Activated CD4-positive, alpha-beta T cell treated with anti-CD3 and anti-CD28 coated beads for 48 hours (primary cell): ENCODE measurements at regions not wholly inside any gene's neighbourhood (a gene's known extent, or its start where the extent isn't known, plus 50 kb on each side); places are given as distances from the start of the nearest gene placed in this dataset.
"Not testable (repeated sequence)": the region's sequence is repeated elsewhere in the genome, so short reads cannot be mapped to it uniquely, and the experiment has no call there.

Experiments used
- DNase-seq: peaks from one replicate; pipeline ENCODE4 v3.0.0-alpha.2; 2020

DNA sequence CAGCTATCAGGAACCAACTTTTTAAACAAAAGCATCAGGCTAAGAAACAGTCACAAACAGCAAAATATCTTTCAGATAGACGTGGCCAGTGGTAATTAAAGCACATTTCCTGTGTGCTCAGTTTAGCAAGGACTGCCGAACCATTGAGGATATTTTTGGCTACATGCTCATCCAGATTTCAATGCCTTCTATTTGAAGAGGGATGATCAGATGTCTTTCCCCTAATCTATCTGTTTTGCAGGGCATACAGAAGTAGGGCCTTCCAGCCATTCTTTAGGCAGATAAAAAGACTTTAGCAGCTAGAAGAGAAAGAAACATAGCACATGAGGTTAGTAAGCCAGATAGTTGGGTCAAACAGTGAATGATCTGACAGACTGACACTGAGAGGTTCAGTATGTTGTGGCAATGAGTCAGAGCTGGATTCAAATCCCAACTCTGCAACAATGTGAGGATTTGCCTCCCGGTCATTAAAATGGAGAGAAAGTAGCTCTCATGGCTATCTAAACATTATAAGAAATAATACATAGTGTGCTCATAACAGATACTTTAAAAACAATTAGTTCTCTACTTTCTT, 100.0 kb upstream of the PRKG2 start:
- no peak for DNase-seq

DNA sequence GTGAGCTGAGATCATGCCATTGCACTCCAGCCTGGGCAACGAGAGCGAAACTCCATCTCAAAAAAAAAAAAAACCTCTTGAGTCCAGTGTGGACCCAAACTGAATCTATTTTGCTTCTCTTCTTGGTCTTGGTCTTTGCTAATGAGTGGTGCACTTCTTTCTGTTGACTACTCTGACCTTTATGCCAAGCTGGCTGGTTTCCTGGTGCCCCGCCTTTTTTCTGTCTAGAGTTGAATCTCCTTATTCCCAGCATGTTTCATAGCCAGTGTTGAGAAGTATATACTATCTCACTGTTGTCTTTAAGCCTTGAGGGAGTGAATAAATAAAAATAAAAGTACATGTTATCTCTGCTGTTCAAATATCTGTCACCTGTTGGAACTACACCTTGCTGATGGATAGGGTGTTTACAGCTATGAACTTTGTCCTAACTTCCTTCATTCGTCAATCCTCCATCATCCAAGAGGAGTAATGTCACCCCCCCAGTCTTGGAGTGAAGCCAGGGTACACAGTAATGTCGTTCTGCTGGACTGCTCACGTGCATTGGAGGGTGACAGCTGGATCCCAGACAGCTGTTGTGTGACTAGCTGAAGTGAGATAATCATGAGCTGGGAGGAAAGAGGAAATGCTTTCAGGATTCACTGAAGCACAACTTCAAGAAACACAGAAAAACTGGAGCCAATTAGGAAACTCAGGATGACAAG, 99.3 kb upstream of the PRKG2 start:
- no peak for DNase-seq

DNA sequence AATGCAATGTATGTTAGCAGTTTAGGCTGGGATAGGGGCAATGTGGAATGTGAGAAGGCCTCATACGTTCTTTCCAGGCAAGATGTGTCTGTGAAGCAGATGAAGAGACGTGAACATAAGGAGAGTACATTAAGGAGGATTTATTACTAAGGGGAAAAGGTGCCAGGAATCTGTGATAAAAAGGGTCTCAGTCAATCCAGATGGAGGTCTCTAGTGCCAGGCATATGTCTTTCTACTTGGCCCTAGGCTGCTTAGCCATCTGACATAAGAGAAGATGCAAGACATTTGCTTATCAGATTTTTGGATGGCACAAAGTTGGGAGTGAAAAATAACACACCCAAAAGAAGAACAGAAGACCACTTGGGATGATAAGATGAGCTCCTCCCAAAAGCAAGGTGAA, 93.0 kb upstream of the PRKG2 start:
- DNase-seq: no peak

DNA sequence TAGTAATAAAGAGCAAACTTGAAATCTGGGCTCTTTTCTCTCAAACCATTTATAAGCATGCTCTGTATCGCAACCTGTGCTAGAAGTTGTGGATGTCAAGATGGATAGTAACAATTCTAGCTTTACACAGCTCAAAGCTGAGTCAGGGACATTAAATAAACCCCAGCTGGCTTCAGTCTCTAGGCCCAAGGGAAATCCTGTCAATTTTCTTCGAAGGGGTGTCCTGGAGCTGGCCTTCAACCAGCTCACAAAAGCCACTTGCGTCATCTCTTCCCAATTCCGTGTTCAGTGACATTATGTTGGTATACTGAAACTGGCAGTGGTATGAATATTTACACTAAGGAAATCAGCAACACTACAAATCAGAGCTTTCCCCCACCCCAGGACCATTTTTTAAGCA, 89.8 kb upstream of the PRKG2 start:
- no peak for DNase-seq

DNA sequence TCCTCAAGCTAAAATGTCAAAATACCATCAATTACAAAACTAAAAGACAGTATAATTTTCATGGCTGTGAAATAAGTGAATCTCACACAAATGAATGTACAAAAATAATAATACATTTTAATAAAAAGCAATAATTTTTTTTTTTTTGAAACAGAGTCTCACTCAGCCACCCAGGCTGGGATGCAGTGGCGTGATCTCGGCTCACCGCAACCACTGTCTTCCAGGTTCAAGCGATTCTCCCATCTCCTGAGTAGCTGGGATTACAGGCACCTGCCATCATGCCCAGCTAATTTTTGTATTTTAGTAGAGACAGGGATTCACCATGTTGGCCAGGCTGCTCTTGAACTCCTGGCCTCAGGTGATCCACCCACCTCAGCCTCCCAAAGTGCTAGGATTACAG, 85.3 kb upstream of the PRKG2 start:
- not testable (repeated sequence) for DNase-seq

DNA sequence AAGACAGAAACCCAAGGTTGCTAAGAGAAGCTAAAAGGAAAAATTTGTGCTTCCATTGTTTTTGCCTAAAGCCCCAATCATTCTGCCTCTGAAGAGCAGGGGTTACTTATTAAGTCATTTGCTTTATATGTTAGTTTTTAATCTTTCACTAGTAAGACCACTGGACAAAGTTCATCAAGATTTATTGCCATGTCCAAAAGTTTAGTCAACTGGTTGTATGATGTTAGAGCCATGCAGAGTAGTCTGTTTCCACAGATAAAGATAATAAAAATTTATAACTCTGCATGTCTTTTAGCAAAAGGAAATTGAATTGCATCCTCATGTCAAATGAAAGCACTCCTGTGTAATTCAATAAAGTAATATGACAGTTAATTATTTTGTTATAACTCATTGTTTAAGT, 75.8 kb upstream of the PRKG2 start:
- DNase-seq: no peak

DNA sequence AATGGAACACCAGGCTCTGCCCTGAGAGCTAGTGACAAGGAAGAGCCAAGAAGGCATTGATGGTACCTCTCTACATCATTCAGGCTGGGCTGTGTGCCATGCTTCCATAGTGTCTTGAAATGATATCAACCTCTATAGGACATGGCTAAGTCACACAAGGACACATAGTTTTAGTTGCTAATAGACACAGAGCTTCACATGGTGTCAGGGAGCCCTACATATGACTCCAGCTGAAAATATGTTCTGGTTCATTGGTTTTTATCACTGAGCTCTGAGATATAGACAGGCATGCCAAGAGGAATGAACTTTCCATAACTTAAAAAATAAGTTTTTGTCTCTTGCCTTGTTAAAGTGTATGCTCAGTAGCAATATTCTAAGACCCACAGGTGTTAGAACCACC, 72.1 kb upstream of the PRKG2 start:
- DNase-seq: no peak

DNA sequence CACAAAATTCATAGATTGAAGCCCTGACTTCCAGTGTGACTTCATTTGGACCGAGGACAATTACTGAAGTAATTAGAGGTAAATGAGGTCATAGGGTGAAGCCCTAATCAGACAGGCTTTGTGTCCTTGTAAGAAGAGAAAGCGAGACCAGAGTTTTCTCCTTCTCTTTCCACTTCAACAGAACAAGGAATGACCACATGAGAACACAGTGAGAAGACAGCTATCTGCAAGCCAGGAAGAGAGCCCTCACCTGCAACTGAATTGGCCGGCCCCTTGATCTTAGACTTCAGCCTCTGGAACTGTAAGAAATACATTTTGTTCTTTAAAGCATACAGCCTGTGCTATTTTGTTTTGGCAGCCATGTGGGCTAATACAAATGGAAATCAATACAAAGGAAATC, 67.1 kb upstream of the PRKG2 start:
- no peak for DNase-seq

DNA sequence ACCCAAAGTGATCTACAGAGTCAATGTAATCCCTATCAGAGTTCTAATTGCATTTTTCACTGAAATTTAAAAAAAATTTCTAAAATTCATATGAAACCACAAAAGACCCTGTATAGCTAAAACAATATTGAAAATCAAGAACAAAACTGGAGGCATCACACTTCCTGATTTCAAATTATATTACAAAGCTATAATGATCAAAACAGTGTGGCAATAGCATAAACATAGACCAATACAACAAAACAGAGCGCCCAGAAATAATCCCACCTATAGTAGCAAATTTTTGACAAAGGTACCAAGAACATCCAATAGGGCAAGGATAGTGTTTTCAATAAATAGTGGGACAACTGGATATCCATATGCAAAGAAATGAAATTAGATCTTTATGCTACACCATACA, 59.4 kb upstream of the PRKG2 start:
- no peak for DNase-seq

DNA sequence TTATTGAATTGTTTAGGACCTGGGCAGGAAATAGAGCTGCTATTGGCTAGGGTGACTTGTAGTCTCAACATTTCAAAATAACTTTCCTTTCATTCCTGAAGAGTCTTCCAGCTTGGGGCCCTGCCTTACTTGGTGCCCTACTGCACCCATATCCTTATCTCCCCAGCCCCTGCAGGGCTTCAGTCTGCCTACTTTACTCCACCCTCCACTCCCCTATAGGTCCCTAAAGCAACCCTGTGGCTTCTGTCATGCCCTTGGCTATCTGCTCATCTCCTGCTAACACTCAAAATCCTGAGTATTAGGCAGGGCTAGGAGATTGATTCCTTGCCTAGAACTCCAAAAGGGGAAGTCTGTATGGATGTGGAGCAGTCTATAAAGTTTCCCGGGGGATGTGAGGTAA, 57.6 kb upstream of the PRKG2 start:
- no peak for DNase-seq
